ENCODE measurements at regions not wholly inside any gene's neighbourhood (a gene's known extent, or its start where the extent isn't known, plus 50 kb on each side); places are given as distances from the start of the nearest gene placed in this dataset.

- ATAC-seq, result no peak
- H3K4me3 ChIP-seq, result no peak overlapping the region
- WGBS, 2 donors (ENCODE audit: low coverage in 1 of 2), result 76 to 82% methylated on average over 2 to 3 of the region's 3 CpGs
Measured at GRCh38 chr10:81071087-81071796, 533.5 kb downstream of the SH2D4B start.

GRCh38 chr10:81073155-81073554 is 535.5 kb downstream of the SH2D4B start:
- WGBS, 2 donors (ENCODE audit: low coverage in 1 of 2), result 69 to 77% methylated on average over 2 of the region's 2 CpGs

More at GRCh38 chr10:81071087-81071796, 533.5 kb downstream of the SH2D4B start:
- Histone ChIP-seq H3K27ac (no peak overlapping the region), H3K36me3 (no peaks in the 10 kb centered on the region), H3K9me3 (no peaks in the 10 kb centered on the region), H3K27me3 (no peaks in the 10 kb centered on the region), H3K4me1 (no peaks in the 10 kb centered on the region)
- TF ChIP-seq POLR2A (IDR thresholded peaks at IDR 0.05) (no peak), POLR2AphosphoS5 (IDR thresholded peaks at IDR 0.05) (no peak), CTCF (IDR thresholded peaks at IDR 0.05) (no peak), EP300 (IDR thresholded peaks at IDR 0.05) (no peak)

GRCh38 chr10:81081887-81082620 is 544.4 kb downstream of the SH2D4B start:
- H3K27ac ChIP-seq, result no peak overlapping the region
- 54 to 86% methylated on average over 1 to 2 of the region's 3 CpGs for WGBS, 2 donors (ENCODE audit: low coverage in 1 of 2)
- no peak for TF ChIP-seq POLR2AphosphoS5 (IDR thresholded peaks at IDR 0.05)
- no peak for TF ChIP-seq EP300 (IDR thresholded peaks at IDR 0.05)
- TF ChIP-seq CTCF (IDR thresholded peaks at IDR 0.05), result no peak
- TF ChIP-seq POLR2A (IDR thresholded peaks at IDR 0.05), result no peak
- no peaks in the 10 kb centered on the region for H3K4me1 ChIP-seq
- no peak for ATAC-seq
- peaks cover 0 to 5% (median 0%) of the 10 kb centered on the region in 3 donors for H3K9me3 ChIP-seq
- no peaks in the 10 kb centered on the region for H3K27me3 ChIP-seq
- H3K36me3 ChIP-seq, result no peaks in the 10 kb centered on the region
- H3K4me3 ChIP-seq, result no peak overlapping the region

More at GRCh38 chr10:81073155-81073554, 535.5 kb downstream of the SH2D4B start:
- no peaks in the 10 kb centered on the region for H3K36me3 ChIP-seq
- H3K4me3 ChIP-seq, result no peak overlapping the region
- no peaks in the 10 kb centered on the region for H3K27me3 ChIP-seq
- no peaks in the 10 kb centered on the region for H3K4me1 ChIP-seq
- no peaks in the 10 kb centered on the region for H3K9me3 ChIP-seq
- no peak overlapping the region for H3K27ac ChIP-seq
- no peak for TF ChIP-seq POLR2A (IDR thresholded peaks at IDR 0.05)
- TF ChIP-seq CTCF (IDR thresholded peaks at IDR 0.05), result no peak
- TF ChIP-seq EP300 (IDR thresholded peaks at IDR 0.05), result no peak
- TF ChIP-seq POLR2AphosphoS5 (IDR thresholded peaks at IDR 0.05), result no peak
- no peak for ATAC-seq

GRCh38 chr10:81082621-81083376 is 545.1 kb downstream of the SH2D4B start:
- H3K27me3 ChIP-seq, result no peaks in the 10 kb centered on the region
- no peaks in the 10 kb centered on the region for H3K4me1 ChIP-seq
- no peak overlapping the region for H3K4me3 ChIP-seq
- no peaks in the 10 kb centered on the region for H3K36me3 ChIP-seq
- H3K9me3 ChIP-seq, result peaks cover 0 to 5% (median 0%) of the 10 kb centered on the region in 3 donors
- WGBS, 2 donors (ENCODE audit: low coverage in 1 of 2), result 70% methylated on average over 2 of the region's 5 CpGs; no CpG with 5 or more reads in 1 of the 2 donors
- H3K27ac ChIP-seq, result no peak overlapping the region
- no peak for ATAC-seq
- TF ChIP-seq EP300 (IDR thresholded peaks at IDR 0.05) (no peak), POLR2AphosphoS5 (IDR thresholded peaks at IDR 0.05) (no peak), POLR2A (IDR thresholded peaks at IDR 0.05) (no peak), CTCF (IDR thresholded peaks at IDR 0.05) (no peak)
